ENCODE measurements at regions not wholly inside any gene's neighbourhood (a gene's known extent, or its start where the extent isn't known, plus 50 kb on each side); places are given as distances from the start of the nearest gene placed in this dataset.

GRCh38 chr13:72062566-72062965 is 195.6 kb upstream of the DACH1 start:
- no peak for TF ChIP-seq CTCF (IDR thresholded peaks at IDR 0.05; ENCODE audit: insufficient read depth, low read length)
- TF ChIP-seq POLR2AphosphoS5 (IDR thresholded peaks at IDR 0.05; ENCODE audit: low read depth) = no peak
- TF ChIP-seq SPI1 (IDR thresholded peaks at IDR 0.05; ENCODE audit: borderline replicate concordance, low read depth) = no peak
